ENCODE measurements at regions not wholly inside any gene's neighbourhood (a gene's known extent, or its start where the extent isn't known, plus 50 kb on each side); places are given as distances from the start of the nearest gene placed in this dataset.

GRCh38 chr12:125512541-125513298 lies 447.5 kb downstream of the AACS start:
- TF ChIP-seq CTCF (IDR thresholded peaks at IDR 0.05; ENCODE audit: insufficient read depth, low read length, poor library complexity, severe bottlenecking) (no peak), EZH2phosphoT487 (conservative IDR thresholded peaks at IDR 0.05; ENCODE audit: low read length) (no peak)
